Ascending aorta (tissue), 2 donors: ENCODE measurements at regions not wholly inside any gene's neighbourhood (a gene's known extent, or its start where the extent isn't known, plus 50 kb on each side); places are given as distances from the start of the nearest gene placed in this dataset.

Experiments used
- DNase-seq, 2 donors: peaks; one replicate each; pipeline ENCODE4 v3.0.0-alpha.2; 2019; ENCODE audit warnings: low spot score in 2 of 2
- H3K27ac ChIP-seq, 2 donors: fragments of 200-600 bp; sonication (generic); one replicate each; pipeline ENCODE4 v1.5.1; 2016 to 2017; ENCODE audit warnings: mild to moderate bottlenecking in 1 of 2
- H3K27me3 ChIP-seq: fragments of 200-600 bp; sonication (generic); one replicate; pipeline ENCODE4 v1.5.1; 2017
- H3K36me3 ChIP-seq, 2 donors: fragments of 200-600 bp; sonication (generic); one replicate each; pipeline ENCODE4 v1.5.1; 2016
- H3K4me1 ChIP-seq, 2 donors: fragments of 200-600 bp; sonication (generic); one replicate each; pipeline ENCODE4 v1.5.1; 2016 to 2017; ENCODE audit warnings: mild to moderate bottlenecking in 1 of 2
- H3K4me3 ChIP-seq, 2 donors: fragments of 200-600 bp; sonication (generic); one replicate each; pipeline ENCODE4 v1.5.1; 2016 to 2017; ENCODE audit warnings: mild to moderate bottlenecking in 1 of 2
- H3K9me3 ChIP-seq, 2 donors: fragments of 200-600 bp; sonication (generic); one replicate each; pipeline ENCODE4 v1.5.1; 2016
- intact Hi-C: fragments of 100-400 bp; cut with DNase I; formaldehyde crosslinking; loops from one replicate; pipeline ENCODE4 v1.15.1; 2023
- TF ChIP-seq, protein P1 (sequence below), 3 experiments: fragments of 200-600 bp in 2 of 3; fragments of 450-650 bp in 1 of 3; sonication (generic) in 2 of 3; IDR thresholded peaks; one replicate each; pipeline ENCODE4 v1.5.1; 2016 to 2019; ENCODE audit warnings: antibody characterized with exemption in 3 of 3, mild to moderate bottlenecking in 1 of 3, moderate library complexity in 1 of 3

GRCh38 chr1:72547412-72547811 lies 265.1 kb upstream of the NEGR1 start:
- TF ChIP-seq, protein P1, sequence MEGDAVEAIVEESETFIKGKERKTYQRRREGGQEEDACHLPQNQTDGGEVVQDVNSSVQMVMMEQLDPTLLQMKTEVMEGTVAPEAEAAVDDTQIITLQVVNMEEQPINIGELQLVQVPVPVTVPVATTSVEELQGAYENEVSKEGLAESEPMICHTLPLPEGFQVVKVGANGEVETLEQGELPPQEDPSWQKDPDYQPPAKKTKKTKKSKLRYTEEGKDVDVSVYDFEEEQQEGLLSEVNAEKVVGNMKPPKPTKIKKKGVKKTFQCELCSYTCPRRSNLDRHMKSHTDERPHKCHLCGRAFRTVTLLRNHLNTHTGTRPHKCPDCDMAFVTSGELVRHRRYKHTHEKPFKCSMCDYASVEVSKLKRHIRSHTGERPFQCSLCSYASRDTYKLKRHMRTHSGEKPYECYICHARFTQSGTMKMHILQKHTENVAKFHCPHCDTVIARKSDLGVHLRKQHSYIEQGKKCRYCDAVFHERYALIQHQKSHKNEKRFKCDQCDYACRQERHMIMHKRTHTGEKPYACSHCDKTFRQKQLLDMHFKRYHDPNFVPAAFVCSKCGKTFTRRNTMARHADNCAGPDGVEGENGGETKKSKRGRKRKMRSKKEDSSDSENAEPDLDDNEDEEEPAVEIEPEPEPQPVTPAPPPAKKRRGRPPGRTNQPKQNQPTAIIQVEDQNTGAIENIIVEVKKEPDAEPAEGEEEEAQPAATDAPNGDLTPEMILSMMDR (IDR thresholded peaks at IDR 0.05): no peak
- H3K36me3 ChIP-seq: no peaks in the 10 kb centered on the region
- H3K4me1 ChIP-seq: no peaks in the 10 kb centered on the region
- H3K4me3 ChIP-seq: no peak overlapping the region
- H3K27ac ChIP-seq: no peak overlapping the region
- no peaks in the 10 kb centered on the region for H3K27me3 ChIP-seq
- no peak for DNase-seq
- H3K9me3 ChIP-seq: no peaks in the 10 kb centered on the region
- intact Hi-C loops: no loop called here

DNA sequence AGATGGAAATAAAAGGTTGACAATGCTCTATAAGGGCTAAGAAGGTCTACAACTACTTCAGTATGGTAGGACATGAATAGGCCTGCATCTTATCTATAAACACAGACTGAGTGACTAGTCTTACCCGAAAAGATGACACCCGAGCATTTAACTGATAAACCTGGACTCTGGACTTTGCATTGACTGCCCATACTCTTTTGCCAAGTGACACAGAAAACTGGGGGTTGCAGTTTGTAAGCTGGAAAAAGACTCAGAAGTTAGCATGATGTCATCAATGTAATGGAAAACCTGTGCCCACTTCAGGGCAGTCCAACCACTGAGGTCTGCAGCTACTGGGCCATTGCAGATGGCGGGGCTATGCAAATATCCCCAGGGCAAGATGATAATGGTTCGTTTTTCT lies 258.3 kb upstream of the NEGR1 start:
- Histone ChIP-seq H3K9me3 (no peaks in the 10 kb centered on the region), H3K27ac (no peak overlapping the region), H3K27me3 (no peaks in the 10 kb centered on the region), H3K36me3 (no peaks in the 10 kb centered on the region), H3K4me3 (no peak overlapping the region), H3K4me1 (no peaks in the 10 kb centered on the region)
- intact Hi-C loops: no loop called here
- no peak for DNase-seq
- TF ChIP-seq, protein P1 (IDR thresholded peaks at IDR 0.05): no peak

- no peak for DNase-seq
- TF ChIP-seq, protein P1 (IDR thresholded peaks at IDR 0.05): no peak
- Histone ChIP-seq H3K36me3 (no peaks in the 10 kb centered on the region), H3K9me3 (peaks cover 0 to 3% of the 10 kb centered on the region in 2 donors), H3K27me3 (no peaks in the 10 kb centered on the region), H3K4me3 (no peak overlapping the region), H3K4me1 (no peaks in the 10 kb centered on the region), H3K27ac (no peak overlapping the region)
- intact Hi-C loops: no loop called here
Observed at GRCh38 chr1:72535470-72535869, 253.1 kb upstream of the NEGR1 start.

- Histone ChIP-seq H3K27ac (no peak overlapping the region), H3K9me3 (peaks cover 0 to 8% of the 10 kb centered on the region in 2 donors), H3K4me1 (no peaks in the 10 kb centered on the region), H3K36me3 (no peaks in the 10 kb centered on the region), H3K27me3 (no peaks in the 10 kb centered on the region), H3K4me3 (no peak overlapping the region)
- DNase-seq: no peak
- intact Hi-C loops: no loop called here
- TF ChIP-seq, protein P1 (IDR thresholded peaks at IDR 0.05): no peak
Observed at GRCh38 chr1:72530646-72531045, 248.3 kb upstream of the NEGR1 start.

GRCh38 chr1:72526926-72527325 lies 244.6 kb upstream of the NEGR1 start:
- intact Hi-C loops: no loop called here
- Histone ChIP-seq H3K27me3 (no peaks in the 10 kb centered on the region), H3K36me3 (no peaks in the 10 kb centered on the region), H3K27ac (no peak overlapping the region), H3K9me3 (peaks cover 0 to 8% of the 10 kb centered on the region in 2 donors), H3K4me1 (no peaks in the 10 kb centered on the region), H3K4me3 (no peak overlapping the region)
- DNase-seq: no peak
- TF ChIP-seq, protein P1 (IDR thresholded peaks at IDR 0.05): no peak

DNA sequence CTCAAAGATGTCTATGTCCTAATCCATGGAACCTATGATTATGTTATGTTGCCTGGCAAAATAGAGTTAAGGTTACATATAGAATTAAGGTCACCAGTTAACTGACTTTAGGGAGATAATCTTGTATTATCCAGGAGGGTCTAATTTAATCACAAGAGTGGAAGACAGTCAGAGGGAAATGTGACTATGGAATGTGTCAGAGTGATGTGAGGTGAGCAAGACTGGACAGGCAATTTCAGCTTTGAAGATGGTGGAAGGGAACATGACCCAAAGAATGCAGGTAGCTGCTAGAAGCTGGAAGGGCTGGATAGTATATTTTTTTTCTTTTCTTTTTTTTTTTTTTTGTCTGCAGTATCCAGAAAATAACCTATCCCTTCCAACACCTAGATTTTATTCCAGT lies 241.7 kb upstream of the NEGR1 start:
- intact Hi-C loops: no loop called here
- H3K9me3 ChIP-seq: no peaks in the 10 kb centered on the region
- H3K36me3 ChIP-seq: no peaks in the 10 kb centered on the region
- H3K4me1 ChIP-seq: no peaks in the 10 kb centered on the region
- no peak overlapping the region for H3K4me3 ChIP-seq
- DNase-seq: no peak
- no peak overlapping the region for H3K27ac ChIP-seq
- TF ChIP-seq, protein P1 (IDR thresholded peaks at IDR 0.05): no peak
- H3K27me3 ChIP-seq: no peaks in the 10 kb centered on the region
